ENCODE measurements at regions not wholly inside any gene's neighbourhood (a gene's known extent, or its start where the extent isn't known, plus 50 kb on each side); places are given as distances from the start of the nearest gene placed in this dataset.

GRCh38 chr13:31881495-31881882, 142.2 kb downstream of the RXFP2 start:
- TF ChIP-seq CTCF (IDR thresholded peaks at IDR 0.05; ENCODE audit: borderline replicate concordance, extremely low read depth, low read length, poor library complexity, severe bottlenecking) (no peak), EZH2 (IDR thresholded peaks at IDR 0.05; ENCODE audit: borderline replicate concordance, low read depth, low read length, severe bottlenecking) (no peak)

All from DND-41 (cell line).